GM12878 (cell line): ENCODE measurements at regions not wholly inside any gene's neighbourhood (a gene's known extent, or its start where the extent isn't known, plus 50 kb on each side); places are given as distances from the start of the nearest gene placed in this dataset.

Experiments
- BHLHE40 ChIP-seq, 2 experiments: fragments of 450-650 bp in 1 of 2; IDR thresholded peaks; 2 replicates each; pipeline ENCODE4 v1.6.1; 2011 to 2017; ENCODE audit warnings: low read depth in 2 of 2, borderline replicate concordance in 1 of 2, improper control_type of control experiment in 1 of 2, low read length in 1 of 2, mild to moderate bottlenecking in 1 of 2
- JUND ChIP-seq: IDR thresholded peaks from 2 replicates; pipeline ENCODE4 v1.6.1; 2012; ENCODE audit warnings: low read depth, mild to moderate bottlenecking, low read length, improper control_type of control experiment, moderate library complexity
- RCOR1 ChIP-seq: conservative IDR thresholded peaks from 2 replicates; pipeline ENCODE4 v1.6.1; 2012; ENCODE audit warnings: low read depth, low read length, improper control_type of control experiment
- RFX5 ChIP-seq: IDR thresholded peaks from 2 replicates; pipeline ENCODE4 v1.6.1; 2011; ENCODE audit warnings: low read depth, low read length, improper control_type of control experiment
- SUZ12 ChIP-seq: fragments of 200-600 bp; sonication (generic); IDR thresholded peaks from one replicate; pipeline ENCODE4 v1.6.1; 2018; ENCODE audit warnings: antibody characterized with exemption, mild to moderate bottlenecking; ENCODE audit not compliant: unreplicated experiment
- TAF1 ChIP-seq: IDR thresholded peaks from 2 replicates; pipeline ENCODE4 v1.6.1; 2011; ENCODE audit warnings: mild to moderate bottlenecking, low read depth, low read length, borderline replicate concordance
- ZZZ3 ChIP-seq: IDR thresholded peaks from 2 replicates; pipeline ENCODE4 v1.6.1; 2011; ENCODE audit warnings: low read depth; ENCODE audit not compliant: control insufficient read depth, insufficient read length

GRCh38 chr5:173675287-173675996 is 59.0 kb upstream of the BOD1 start:
- TF ChIP-seq JUND (no peak), SUZ12 (no peak), RFX5 (no peak), TAF1 (no peak), BHLHE40 (IDR thresholded peaks at IDR 0.05; ENCODE audit: borderline replicate concordance in 1 of 2, low read depth in 2 of 2, low read length in 1 of 2) (no peak), RCOR1 (no peak), ZZZ3 (no peak)
